Fibroblast of skin of left quadriceps (primary cell): ENCODE measurements at regions not wholly inside any gene's neighbourhood (a gene's known extent, or its start where the extent isn't known, plus 50 kb on each side); places are given as distances from the start of the nearest gene placed in this dataset.
"Not testable (repeated sequence)": the region's sequence is repeated elsewhere in the genome, so short reads cannot be mapped to it uniquely, and the experiment has no call there.

Experiments
- DNase-seq, 2 experiments: peaks; one replicate each; pipeline ENCODE4 v3.0.0-alpha.2; 2013; ENCODE audit warnings: low read depth in 2 of 2

- no peak for DNase-seq
Measured at GRCh38 chr7:82624965-82625364, 181.4 kb upstream of the CACNA2D1 start.

- DNase-seq: peak; percentile 84 to 88
Measured at GRCh38 chr7:82624337-82624736, 180.8 kb upstream of the CACNA2D1 start.

- DNase-seq: peak; percentile 4 to 14
Measured at GRCh38 chr7:82623812-82624211, 180.2 kb upstream of the CACNA2D1 start.

GRCh38 chr7:82617156-82617555, 173.6 kb upstream of the CACNA2D1 start:
- no peak for DNase-seq

- no peak for DNase-seq
Measured at GRCh38 chr7:82616059-82616728, 172.6 kb upstream of the CACNA2D1 start.

GRCh38 chr7:82615527-82615926, 171.9 kb upstream of the CACNA2D1 start:
- DNase-seq: no peak

GRCh38 chr7:82609746-82610145, 166.2 kb upstream of the CACNA2D1 start:
- DNase-seq: peak; percentile 16 to 29

- DNase-seq: peak; percentile 7
Measured at GRCh38 chr7:82605247-82605864, 161.8 kb upstream of the CACNA2D1 start.

GRCh38 chr7:82602066-82602465, 158.5 kb upstream of the CACNA2D1 start:
- DNase-seq: no peak

- no peak for DNase-seq
Measured at GRCh38 chr7:82600531-82600930, 157.0 kb upstream of the CACNA2D1 start.

GRCh38 chr7:82599895-82600294, 156.3 kb upstream of the CACNA2D1 start:
- no peak for DNase-seq

- DNase-seq: peak; percentile 13 to 14
Measured at GRCh38 chr7:82598958-82599357, 155.4 kb upstream of the CACNA2D1 start.

- not testable (repeated sequence) for DNase-seq
Measured at GRCh38 chr7:82595795-82596194, 152.2 kb upstream of the CACNA2D1 start.

- DNase-seq: no peak
Measured at GRCh38 chr7:82595176-82595575, 151.6 kb upstream of the CACNA2D1 start.

- no peak for DNase-seq
Measured at GRCh38 chr7:82594665-82595064, 151.1 kb upstream of the CACNA2D1 start.

GRCh38 chr7:82593780-82594179, 150.2 kb upstream of the CACNA2D1 start:
- no peak for DNase-seq

GRCh38 chr7:82592416-82592815, 148.8 kb upstream of the CACNA2D1 start:
- DNase-seq: no peak

- no peak for DNase-seq
Measured at GRCh38 chr7:82579047-82579446, 135.5 kb upstream of the CACNA2D1 start.

- no peak for DNase-seq
Measured at GRCh38 chr7:82578430-82578829, 134.9 kb upstream of the CACNA2D1 start.

GRCh38 chr7:82572195-82572880, 128.8 kb upstream of the CACNA2D1 start:
- peak; percentile 66 to 69 for DNase-seq

- not testable (repeated sequence) for DNase-seq
Measured at GRCh38 chr7:82571047-82571446, 127.5 kb upstream of the CACNA2D1 start.

- no peak for DNase-seq
Measured at GRCh38 chr7:82567841-82568240, 124.3 kb upstream of the CACNA2D1 start.

GRCh38 chr7:82567356-82567755, 123.8 kb upstream of the CACNA2D1 start:
- DNase-seq: no peak
